HEK293 (cell line): ENCODE measurements at regions not wholly inside any gene's neighbourhood (a gene's known extent, or its start where the extent isn't known, plus 50 kb on each side); places are given as distances from the start of the nearest gene placed in this dataset.

Source experiments
- CTCF ChIP-seq: fragments of 450-650 bp; formaldehyde crosslinking; IDR thresholded peaks from 2 replicates; pipeline ENCODE4 v1.5.1; 2016; ENCODE audit warnings: missing biosample characterization, missing genetic modification characterization
- ELK4 ChIP-seq: IDR thresholded peaks from 2 replicates; pipeline ENCODE4 v1.6.1; 2011; ENCODE audit warnings: mild to moderate bottlenecking, low read depth, low read length, borderline replicate concordance
- PRDM1 ChIP-seq: fragments of 450-650 bp; formaldehyde crosslinking; IDR thresholded peaks from 2 replicates; pipeline ENCODE4; 2016; ENCODE audit warnings: missing biosample characterization, missing genetic modification characterization
- RBAK ChIP-seq: fragments of 450-650 bp; formaldehyde crosslinking; IDR thresholded peaks from 2 replicates; pipeline ENCODE4 v1.5.1; 2016; ENCODE audit warnings: missing biosample characterization, missing genetic modification characterization
- ZBTB11 ChIP-seq: fragments of 450-650 bp; formaldehyde crosslinking; conservative IDR thresholded peaks from 2 replicates; pipeline ENCODE4 v1.5.1; 2016; ENCODE audit warnings: low read depth, missing biosample characterization, missing genetic modification characterization
- ZNF140 ChIP-seq: fragments of 450-650 bp; formaldehyde crosslinking; IDR thresholded peaks from 2 replicates; pipeline ENCODE4 v1.5.1; 2016; ENCODE audit warnings: missing biosample characterization, missing genetic modification characterization
- ZNF23 ChIP-seq: fragments of 450-650 bp; formaldehyde crosslinking; IDR thresholded peaks from 2 replicates; pipeline ENCODE4 v1.5.1; 2016; ENCODE audit warnings: missing biosample characterization, missing genetic modification characterization, borderline replicate concordance
- ZNF302 ChIP-seq: fragments of 450-650 bp; formaldehyde crosslinking; IDR thresholded peaks from 2 replicates; pipeline ENCODE4 v1.5.1; 2016; ENCODE audit warnings: missing biosample characterization, missing genetic modification characterization, low read depth
- ZNF558 ChIP-seq: fragments of 450-650 bp; formaldehyde crosslinking; IDR thresholded peaks from 2 replicates; pipeline ENCODE4 v1.5.1; 2016; ENCODE audit warnings: missing biosample characterization, missing genetic modification characterization
- ZNF768 ChIP-seq: fragments of 450-650 bp; formaldehyde crosslinking; IDR thresholded peaks from 2 replicates; pipeline ENCODE4 v1.5.1; 2018; ENCODE audit warnings: missing biosample characterization, mild to moderate bottlenecking, missing genetic modification characterization
- ZSCAN4 ChIP-seq: fragments of 450-650 bp; formaldehyde crosslinking; IDR thresholded peaks from 2 replicates; pipeline ENCODE4 v1.5.1; 2017; ENCODE audit warnings: missing biosample characterization, missing genetic modification characterization

GRCh38 chr15:62912808-62913207 is 129.7 kb upstream of the TPM1 start:
- TF ChIP-seq ZNF140 (no peak), ZBTB11 (tag by site-specific recombination) (no peak), ZNF23 (no peak), CTCF (tag by site-specific recombination) (no peak), ELK4 (no peak), PRDM1 (tag by site-specific recombination) (no peak), ZNF302 (tag by site-specific recombination) (no peak), ZNF768 (no peak), ZNF558 (tag by site-specific recombination) (no peak), ZSCAN4 (no peak), RBAK (tag by site-specific recombination) (no peak)
